22Rv1 (cell line): ENCODE measurements at regions not wholly inside any gene's neighbourhood (a gene's known extent, or its start where the extent isn't known, plus 50 kb on each side); places are given as distances from the start of the nearest gene placed in this dataset.

ENCODE experiments used
- H3K27ac ChIP-seq: fragments of 450-650 bp; 2 replicates; pipeline ENCODE4 v1.5.1; 2017
- CTCF ChIP-seq: fragments of 450-650 bp; IDR thresholded peaks from 2 replicates; pipeline ENCODE4 v1.5.1; 2017; ENCODE audit warnings: mild to moderate bottlenecking
- ZFX ChIP-seq: fragments of 450-650 bp; IDR thresholded peaks from 2 replicates; pipeline ENCODE4 v1.6.1; 2017; ENCODE audit warnings: antibody characterized with exemption, borderline replicate concordance

DNA sequence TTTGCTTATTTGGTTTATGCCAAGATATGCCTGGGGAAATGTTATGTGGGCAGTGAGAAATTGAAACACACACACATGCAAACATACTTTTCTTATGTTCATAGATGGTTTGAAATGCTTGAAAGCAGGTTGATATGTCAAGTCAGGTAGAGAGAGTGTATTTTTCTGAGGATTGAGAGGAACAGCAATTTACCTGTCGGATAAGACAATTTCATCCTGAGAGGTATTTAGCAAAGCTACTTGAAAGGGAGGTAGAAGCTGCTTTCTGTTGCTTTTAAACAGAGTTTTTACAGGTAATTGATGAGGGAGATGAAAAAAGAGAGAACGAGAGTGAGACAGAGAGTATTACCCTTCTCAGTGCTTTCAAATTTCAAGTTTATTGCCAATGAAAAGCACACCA, 854.3 kb downstream of the CDH8 start:
- TF ChIP-seq CTCF, result no peak
- no peak for TF ChIP-seq ZFX
- no peak overlapping the region for H3K27ac ChIP-seq

GRCh38 chr16:61179561-61179960, 856.7 kb downstream of the CDH8 start:
- TF ChIP-seq ZFX (no peak), CTCF (no peak)
- H3K27ac ChIP-seq, result no peak overlapping the region

GRCh38 chr16:61165797-61166196, 870.4 kb downstream of the CDH8 start:
- TF ChIP-seq ZFX (no peak), CTCF (no peak)
- no peak overlapping the region for H3K27ac ChIP-seq

DNA sequence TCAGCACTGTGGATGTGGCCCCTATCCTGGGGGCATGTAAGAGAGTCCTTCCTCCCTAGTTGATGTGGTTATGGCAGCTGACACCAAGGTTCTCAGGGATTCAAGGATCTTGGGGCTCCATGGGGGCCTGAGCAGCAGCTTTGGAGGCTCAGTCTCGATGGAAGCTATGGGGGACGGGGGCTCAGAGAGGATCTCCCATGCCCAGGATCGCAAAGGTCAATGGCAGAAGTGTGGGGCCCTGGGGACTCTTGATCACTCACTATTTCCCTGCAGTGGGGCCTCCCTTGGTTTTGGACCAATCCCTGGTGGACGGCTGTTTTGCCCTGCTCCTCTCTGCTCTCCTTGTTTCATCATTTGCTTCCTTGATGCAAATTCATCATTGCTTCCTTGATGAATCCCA, 885.9 kb downstream of the CDH8 start:
- TF ChIP-seq ZFX (no peak), CTCF (no peak)
- no peak overlapping the region for H3K27ac ChIP-seq

GRCh38 chr16:61149709-61150108, 886.5 kb downstream of the CDH8 start:
- H3K27ac ChIP-seq, result no peak overlapping the region
- TF ChIP-seq CTCF (no peak), ZFX (no peak)

DNA sequence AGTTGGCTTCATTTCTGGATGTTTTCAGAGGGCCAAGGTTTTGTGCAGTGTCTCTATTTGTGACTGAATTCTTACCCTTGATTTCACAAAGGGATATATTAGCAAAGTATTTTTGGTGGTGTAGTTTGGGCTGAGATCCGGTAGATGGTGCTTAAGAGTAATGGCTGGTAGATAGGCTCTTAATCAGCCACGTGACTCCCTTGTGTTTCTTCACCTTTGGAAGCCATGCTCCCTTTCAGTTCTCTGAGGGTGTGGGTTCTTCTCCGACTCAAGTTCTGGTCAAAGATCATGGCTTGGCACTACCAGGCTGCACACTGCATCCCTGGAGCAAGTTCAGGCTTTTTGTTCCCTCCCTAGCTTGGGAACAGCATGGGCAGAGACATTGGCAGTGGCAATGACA, 887.3 kb downstream of the CDH8 start:
- no peak for TF ChIP-seq ZFX
- peak; percentile 58 for TF ChIP-seq CTCF
- no peak overlapping the region for H3K27ac ChIP-seq

DNA sequence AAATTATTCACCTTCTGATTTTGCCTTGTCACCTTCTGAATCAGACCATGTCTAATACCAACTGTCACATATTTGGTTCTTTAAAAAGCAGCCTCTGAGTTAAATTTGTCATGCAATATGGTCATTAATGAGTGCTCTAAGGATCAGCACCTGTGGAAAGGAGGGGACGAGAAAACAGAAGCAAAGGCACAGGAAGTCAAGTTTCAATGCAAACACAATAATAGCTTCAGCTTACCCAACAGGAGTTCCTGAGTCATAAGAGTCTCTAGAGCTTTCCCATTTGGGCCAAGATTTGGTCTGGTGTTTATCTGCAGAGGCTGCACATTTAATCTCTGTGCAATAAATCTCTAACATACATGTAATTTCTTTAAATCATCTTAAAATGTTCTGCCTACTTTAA, 889.8 kb downstream of the CDH8 start:
- TF ChIP-seq CTCF (no peak), ZFX (no peak)
- H3K27ac ChIP-seq, result no peak overlapping the region
